ENCODE measurements at regions not wholly inside any gene's neighbourhood (a gene's known extent, or its start where the extent isn't known, plus 50 kb on each side); places are given as distances from the start of the nearest gene placed in this dataset.
A peak's percentile ranks its signal among the peaks of the same experiment; 100 is the strongest.
"Not testable (repeated sequence)": the region's sequence is repeated elsewhere in the genome, so short reads cannot be mapped to it uniquely, and the experiment has no call there.

- DNase-seq, result no peak
Measured at GRCh38 chr7:70846208-70846607, 285.7 kb upstream of the GALNT17 start.

GRCh38 chr7:70849580-70850235 is 282.2 kb upstream of the GALNT17 start:
- DNase-seq, result no peak

GRCh38 chr7:70855373-70855772 is 276.6 kb upstream of the GALNT17 start:
- DNase-seq, result no peak

- DNase-seq, result peak; percentile 14 to 30
Measured at GRCh38 chr7:70856901-70857630, 274.9 kb upstream of the GALNT17 start.

GRCh38 chr7:70857793-70858545 is 274.0 kb upstream of the GALNT17 start:
- no peak for DNase-seq

GRCh38 chr7:70867513-70867912 is 264.4 kb upstream of the GALNT17 start:
- no peak for DNase-seq

- DNase-seq, result no peak
Measured at GRCh38 chr7:70870349-70870748, 261.6 kb upstream of the GALNT17 start.

GRCh38 chr7:70872188-70872587 is 259.8 kb upstream of the GALNT17 start:
- no peak for DNase-seq

GRCh38 chr7:70881167-70881847 is 250.6 kb upstream of the GALNT17 start:
- no peak for DNase-seq

- no peak for DNase-seq
Measured at GRCh38 chr7:70883750-70884439, 248.0 kb upstream of the GALNT17 start.

- no peak for DNase-seq
Measured at GRCh38 chr7:70884440-70884764, 247.5 kb upstream of the GALNT17 start.

GRCh38 chr7:70884809-70885208 is 247.1 kb upstream of the GALNT17 start:
- no peak for DNase-seq

GRCh38 chr7:70886547-70886946 is 245.4 kb upstream of the GALNT17 start:
- no peak for DNase-seq

- DNase-seq, result no peak
Measured at GRCh38 chr7:70887186-70887585, 244.8 kb upstream of the GALNT17 start.

GRCh38 chr7:70890147-70890969 is 241.6 kb upstream of the GALNT17 start:
- DNase-seq, result no peak

GRCh38 chr7:70893422-70893821 is 238.5 kb upstream of the GALNT17 start:
- DNase-seq, result no peak

GRCh38 chr7:70893971-70894715 is 237.8 kb upstream of the GALNT17 start:
- DNase-seq, result no peak

- DNase-seq, result no peak
Measured at GRCh38 chr7:70894799-70895198, 237.1 kb upstream of the GALNT17 start.

- not testable (repeated sequence) for DNase-seq
Measured at GRCh38 chr7:70895337-70896200, 236.4 kb upstream of the GALNT17 start.
